Caco-2 (cell line): ENCODE measurements at regions not wholly inside any gene's neighbourhood (a gene's known extent, or its start where the extent isn't known, plus 50 kb on each side); places are given as distances from the start of the nearest gene placed in this dataset.

Experiments
- BruUV-seq: library from RNA; stranded (reverse); fragments of 400-500 nt; replicated peaks from 2 replicates; lab custom pipeline; 2021; lab: Mats Ljungman, UMichigan
- CTCF ChIA-PET: fragments of 300-600 bp; sonication (Branson Sonifier 250); formaldehyde crosslinking; loops from one replicate; lab custom pipeline; 2022; ENCODE audit warnings: antibody characterized with exemption; lab: Charles Lee
- POLR2A ChIA-PET: fragments of 300-600 bp; sonication (Branson Sonifier 250); formaldehyde crosslinking; loops from one replicate; lab custom pipeline; 2022; ENCODE audit warnings: antibody characterized with exemption; lab: Charles Lee
- DNase-seq, 2 experiments: peaks; one replicate each; pipeline versions ENCODE4 v3.0.0 to v3.0.0-alpha.2; 2020 to 2022
- H3K27me3 ChIP-seq: replicated peaks from 2 replicates; pipeline ENCODE4 v1.6.0; 2011; ENCODE audit warnings: low read length; ENCODE audit not compliant: control insufficient read depth, insufficient read depth
- H3K36me3 ChIP-seq: 2 replicates; pipeline ENCODE4 v1.5.1; 2011; ENCODE audit warnings: low read length; ENCODE audit not compliant: control insufficient read depth, insufficient read depth
- H3K4me1 ChIP-seq: fragments of 250-450 bp; sonication (Bioruptor Pico); 2 replicates; pipeline ENCODE4 v1.5.1; 2020; ENCODE audit warnings: mild to moderate bottlenecking
- H3K4me3 ChIP-seq: 2 replicates; pipeline ENCODE4 v1.5.1; 2011; ENCODE audit warnings: low read depth, mild to moderate bottlenecking, control low read depth, low read length
- H3K9me3 ChIP-seq: fragments of 250-450 bp; sonication (Bioruptor Pico); 2 replicates; pipeline ENCODE4 v1.5.1; 2020; ENCODE audit warnings: mild to moderate bottlenecking, moderate library complexity
- H3K27ac Mint-ChIP-seq: one replicate; pipeline ENCODE4 v1.8.0; 2022; ENCODE audit warnings: mixed read lengths; ENCODE audit not compliant: unreplicated experiment
- H3K27me3 Mint-ChIP-seq: one replicate; pipeline ENCODE4 v1.8.0; 2022; ENCODE audit warnings: mixed read lengths; ENCODE audit not compliant: insufficient read depth, unreplicated experiment
- H3K36me3 Mint-ChIP-seq: one replicate; pipeline ENCODE4 v1.8.0; 2022; ENCODE audit warnings: mild to moderate bottlenecking, mixed read lengths; ENCODE audit not compliant: insufficient read depth, unreplicated experiment
- H3K4me1 Mint-ChIP-seq: one replicate; pipeline ENCODE4 v1.8.0; 2022; ENCODE audit warnings: low read depth, mixed read lengths; ENCODE audit not compliant: unreplicated experiment
- H3K4me3 Mint-ChIP-seq: one replicate; pipeline ENCODE4 v1.8.0; 2022; ENCODE audit warnings: mild to moderate bottlenecking, moderate library complexity, mixed read lengths; ENCODE audit not compliant: unreplicated experiment
- H3K9me3 Mint-ChIP-seq: one replicate; pipeline ENCODE4 v1.8.0; 2022; ENCODE audit warnings: mixed read lengths; ENCODE audit not compliant: unreplicated experiment
- CTCF ChIP-seq, 2 experiments: fragments of 200-600 bp in 1 of 2; IDR thresholded peaks; 1 replicate in 1 of 2; 2 replicates in 1 of 2; pipeline versions ENCODE4 v1.5.1 to v1.8.0; 2011 to 2022; ENCODE audit warnings: antibody characterized with exemption in 1 of 2, control low read depth in 1 of 2, inconsistent platforms in 1 of 2, low read depth in 1 of 2, low read length in 1 of 2, mild to moderate bottlenecking in 1 of 2, moderate library complexity in 1 of 2; ENCODE audit not compliant: insufficient read depth in 1 of 2, severe bottlenecking in 1 of 2, unreplicated experiment in 1 of 2
- intact Hi-C: fragments of 100-400 bp; cut with micrococcal nuclease; formaldehyde crosslinking; loops from one replicate; pipeline ENCODE4 v1.10.0; 2022; ENCODE audit not compliant: unreplicated experiment

GRCh38 chr11:39209981-39210380 is 2249.5 kb downstream of the LRRC4C start:
- Mint-ChIP-seq H3K27ac (no peak overlapping the region), H3K27me3 (no peaks in the 10 kb centered on the region), H3K4me1 (peaks cover 11% of the 10 kb centered on the region), H3K4me3 (no peak overlapping the region), H3K9me3 (no peaks in the 10 kb centered on the region), H3K36me3 (no peaks in the 10 kb centered on the region)
- no peaks in the 10 kb centered on the region for H3K36me3 ChIP-seq
- peaks cover 15% of the 10 kb centered on the region; the same call in 1 of the 2 replicates for H3K4me1 ChIP-seq
- no TSS peak for BruUV-seq
- TF ChIP-seq CTCF (IDR thresholded peaks at IDR 0.05; ENCODE audit: insufficient read depth in 1 of 2, low read depth in 1 of 2, low read length in 1 of 2, severe bottlenecking in 1 of 2, unreplicated experiment in 1 of 2), result no peak
- no peak for DNase-seq
- H3K27me3 ChIP-seq, result no peaks in the 10 kb centered on the region
- intact Hi-C loops, result no loop called here
- H3K9me3 ChIP-seq, result no peaks in the 10 kb centered on the region
- no peak overlapping the region for H3K4me3 ChIP-seq
- CTCF ChIA-PET, result no interaction called here
- POLR2A ChIA-PET, result no interaction called here

- CTCF ChIA-PET, result no interaction called here
- Mint-ChIP-seq H3K36me3 (no peaks in the 10 kb centered on the region), H3K9me3 (no peaks in the 10 kb centered on the region), H3K27ac (no peak overlapping the region), H3K4me1 (no peaks in the 10 kb centered on the region), H3K4me3 (no peak overlapping the region), H3K27me3 (no peaks in the 10 kb centered on the region)
- no peaks in the 10 kb centered on the region for H3K27me3 ChIP-seq
- BruUV-seq, result no TSS peak
- no peaks in the 10 kb centered on the region for H3K9me3 ChIP-seq
- POLR2A ChIA-PET, result no interaction called here
- no peak overlapping the region for H3K4me3 ChIP-seq
- no peaks in the 10 kb centered on the region for H3K36me3 ChIP-seq
- DNase-seq, result no peak
- 0 out of 2 replicates have a peak, but pooled peaks cover 3% of the 10 kb centered on the region for H3K4me1 ChIP-seq
- intact Hi-C loops, result no loop called here
- TF ChIP-seq CTCF (IDR thresholded peaks at IDR 0.05; ENCODE audit: insufficient read depth in 1 of 2, low read depth in 1 of 2, low read length in 1 of 2, severe bottlenecking in 1 of 2, unreplicated experiment in 1 of 2), result no peak
These were observed 2254.0 kb downstream of the LRRC4C start for GRCh38 chr11:39205236-39205995.

- no peaks in the 10 kb centered on the region for H3K36me3 ChIP-seq
- Mint-ChIP-seq H3K9me3 (peaks cover 9% of the 10 kb centered on the region), H3K27me3 (no peaks in the 10 kb centered on the region), H3K36me3 (peaks cover 5% of the 10 kb centered on the region), H3K27ac (no peak overlapping the region), H3K4me1 (peaks cover 9% of the 10 kb centered on the region), H3K4me3 (no peak overlapping the region)
- no peak for TF ChIP-seq CTCF (IDR thresholded peaks at IDR 0.05; ENCODE audit: insufficient read depth in 1 of 2, low read depth in 1 of 2, low read length in 1 of 2, severe bottlenecking in 1 of 2, unreplicated experiment in 1 of 2)
- no peak for DNase-seq
- CTCF ChIA-PET, result no interaction called here
- no peaks in the 10 kb centered on the region for H3K4me1 ChIP-seq
- no peaks in the 10 kb centered on the region for H3K27me3 ChIP-seq
- no peak overlapping the region for H3K4me3 ChIP-seq
- 0 out of 2 replicates have a peak, but pooled peaks cover 2% of the 10 kb centered on the region for H3K9me3 ChIP-seq
- intact Hi-C loops, result no loop called here
- POLR2A ChIA-PET, result no interaction called here
- BruUV-seq, result no TSS peak
These were observed 2266.8 kb downstream of the LRRC4C start for GRCh38 chr11:39192671-39193070.
